GM12878 (cell line): ENCODE measurements at regions not wholly inside any gene's neighbourhood (a gene's known extent, or its start where the extent isn't known, plus 50 kb on each side); places are given as distances from the start of the nearest gene placed in this dataset.

Experiments used
- ATAC-seq: fragments of 200-7000 bp; cut with Tn5 transposase; 3 replicates; pipeline ENCODE4 v1.9.1; 2020; ENCODE audit warnings: mild to moderate bottlenecking, moderate library complexity
- BruUV-seq: library from RNA; stranded (reverse); fragments of 400-500 nt; replicated peaks from 2 replicates; lab custom pipeline; 2021; lab: Mats Ljungman, UMichigan
- CTCF ChIA-PET: fragments of 300-600 bp; sonication (Branson Sonifier 250); formaldehyde crosslinking; extraction: SDS; loops from one replicate; lab custom pipeline; 2021; ENCODE audit warnings: inconsistent platforms; lab: Yijun Ruan, JAX
- POLR2A ChIA-PET: fragments of 350-600 bp; formaldehyde crosslinking; extraction: SDS; loops from one replicate; lab custom pipeline; 2021; ENCODE audit warnings: inconsistent platforms; lab: Charles Lee
- RAD21 ChIA-PET: fragments of 300-600 bp; sonication (Branson Sonifier 250); formaldehyde crosslinking; loops from one replicate; lab custom pipeline; 2023; ENCODE audit warnings: antibody characterized with exemption; ENCODE audit not compliant: unreplicated experiment; lab: Charles Lee
- SMC1A ChIA-PET: fragments of 300-600 bp; sonication (Branson Sonifier 250); formaldehyde crosslinking; loops from one replicate; lab custom pipeline; 2023; ENCODE audit not compliant: unreplicated experiment, uncharacterized antibody; lab: Charles Lee
- DNase-seq: peaks from one replicate; pipeline ENCODE4 v3.0.0-alpha.2; 2011; ENCODE audit warnings: low read depth, low spot score
- FAIRE-seq: peaks from 3 replicates; lab custom pipeline; 2011; peaks lifted over from hg19 to GRCh38; lab: Jason Lieb, UNC
- H2AFZ ChIP-seq: 2 replicates; pipeline ENCODE4 v1.6.0; 2011; ENCODE audit warnings: low read depth, low read length, control low read depth; ENCODE audit not compliant: control insufficient read depth
- H3K27ac ChIP-seq: 2 replicates; pipeline ENCODE4 v1.5.1; 2011; ENCODE audit warnings: control low read depth; ENCODE audit not compliant: control insufficient read depth, insufficient read depth
- H3K27me3 ChIP-seq, 2 experiments: replicated peaks in 1 of 2; 2 replicates each; pipeline versions ENCODE4 v1.6.0 to v1.6.1; 2011; ENCODE audit warnings: low read length in 1 of 2; ENCODE audit not compliant: control insufficient read depth in 2 of 2, insufficient read depth in 2 of 2
- H3K36me3 ChIP-seq, 2 experiments: 2 replicates each; pipeline ENCODE4 v1.5.1; 2011; ENCODE audit warnings: low read length in 1 of 2; ENCODE audit not compliant: control insufficient read depth in 2 of 2, insufficient read depth in 2 of 2
- H3K4me1 ChIP-seq: 2 replicates; pipeline ENCODE4 v1.6.1; 2011; ENCODE audit warnings: mild to moderate bottlenecking, low read length, moderate library complexity, mixed read lengths; ENCODE audit not compliant: control insufficient read depth, insufficient read depth
- H3K4me2 ChIP-seq: 2 replicates; pipeline ENCODE4 v1.6.0; 2011; ENCODE audit warnings: control low read depth; ENCODE audit not compliant: control insufficient read depth, insufficient read depth
- H3K4me3 ChIP-seq: fragments of 200-600 bp; sonication (generic); 2 replicates; pipeline ENCODE4 v1.5.1; 2016
- H3K79me2 ChIP-seq: 2 replicates; pipeline ENCODE4 v1.6.0; 2011; ENCODE audit warnings: low read length; ENCODE audit not compliant: control insufficient read depth, insufficient read depth
- H3K9ac ChIP-seq: 2 replicates; pipeline ENCODE4 v1.8.0; 2011; ENCODE audit warnings: low read length, control low read depth, mixed read lengths; ENCODE audit not compliant: control insufficient read depth, insufficient read depth
- H3K9me3 ChIP-seq: replicated peaks from 3 replicates; pipeline ENCODE4 v1.5.1; 2011; ENCODE audit warnings: mild to moderate bottlenecking, low read length; ENCODE audit not compliant: control insufficient read depth, insufficient read depth
- H4K20me1 ChIP-seq: 2 replicates; pipeline ENCODE4 v1.6.0; 2011; ENCODE audit not compliant: control insufficient read depth, insufficient read depth
- PAX5 ChIP-seq: IDR thresholded peaks from 2 replicates; pipeline ENCODE4 v1.6.1; 2011; ENCODE audit warnings: low read depth, low read length, borderline replicate concordance
- ZNF687 ChIP-seq: fragments of 450-650 bp; IDR thresholded peaks from 2 replicates; pipeline ENCODE4 v1.6.1; 2017; ENCODE audit warnings: mild to moderate bottlenecking, moderate library complexity
- ZZZ3 ChIP-seq: IDR thresholded peaks from 2 replicates; pipeline ENCODE4 v1.6.1; 2011; ENCODE audit warnings: low read depth; ENCODE audit not compliant: control insufficient read depth, insufficient read length
- in situ Hi-C: fragments of 300-500 bp; cut with MboI; formaldehyde crosslinking; loops from 9 replicates; pipeline ENCODE4 v1.14.3; 2018; ENCODE audit warnings: mixed read lengths
- intact Hi-C: fragments of 100-400 bp; cut with micrococcal nuclease; formaldehyde crosslinking; loops from one replicate; pipeline ENCODE4 v1.14.2; 2022; ENCODE audit not compliant: unreplicated experiment

GRCh38 chr4:114034189-114034588, 54.7 kb upstream of the ARSJ start:
- no peaks in the 10 kb centered on the region for H3K4me1 ChIP-seq
- FAIRE-seq, result no peak

More at GRCh38 chr4:114034189-114034588, 54.7 kb upstream of the ARSJ start:
- H3K4me2 ChIP-seq, result no peak overlapping the region
- H4K20me1 ChIP-seq, result no peaks in the 10 kb centered on the region
- intact Hi-C loops, result no loop called here
- no peaks in the 10 kb centered on the region for H3K36me3 ChIP-seq
- ChIA-PET POLR2A (no interaction called here), RAD21 (no interaction called here), SMC1A (interaction anchor here (1.0 to 2.0 kb wide), 6 partner anchors 9 to 113 kb away, joined by 3 to 9 read pairs (median 3); no protein-coding TSS in a partner anchor), CTCF (no interaction called here)
- BruUV-seq, result no TSS peak
- no peak overlapping the region for H3K27ac ChIP-seq
- no peak overlapping the region for H3K9ac ChIP-seq
- no peak overlapping the region for H3K4me3 ChIP-seq
- H3K9me3 ChIP-seq, result no peaks in the 10 kb centered on the region
- TF ChIP-seq ZZZ3 (no peak), ZNF687 (no peak), PAX5 (no peak)
- H2AFZ ChIP-seq, result no peak overlapping the region
- H3K79me2 ChIP-seq, result no peaks in the 10 kb centered on the region
- in situ Hi-C loops, result no loop called here
- no peak for DNase-seq
- no peak for ATAC-seq
- no peaks in the 10 kb centered on the region for H3K27me3 ChIP-seq
